ENCODE measurements at regions not wholly inside any gene's neighbourhood (a gene's known extent, or its start where the extent isn't known, plus 50 kb on each side); places are given as distances from the start of the nearest gene placed in this dataset.
"Not testable (repeated sequence)": the region's sequence is repeated elsewhere in the genome, so short reads cannot be mapped to it uniquely, and the experiment has no call there.

DNA sequence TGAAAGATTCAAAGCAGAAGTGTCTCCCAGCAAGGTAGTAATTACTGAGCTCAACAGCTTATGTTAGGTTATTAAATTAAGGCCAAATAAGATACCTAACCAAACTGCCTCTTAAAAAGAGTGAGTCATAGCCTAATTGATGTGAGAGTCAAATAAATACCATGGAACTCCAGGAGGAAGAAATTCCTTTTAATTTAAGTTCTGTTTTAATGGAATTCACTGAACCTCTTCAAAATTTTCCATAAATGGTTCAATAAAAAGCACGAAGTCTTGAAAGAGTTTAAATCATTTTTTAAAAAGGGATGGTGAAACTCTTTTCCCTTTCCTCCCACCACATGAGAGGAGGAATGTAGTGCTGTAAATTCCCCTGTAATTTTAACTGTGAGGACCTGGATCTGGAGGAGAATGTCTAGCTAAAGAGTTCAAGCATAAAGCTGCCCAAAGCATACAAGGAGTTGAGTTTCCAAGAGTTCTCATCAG is 180.8 kb upstream of the MMADHC start:
- no peak for DNase-seq (ENCODE audit: extremely low read depth, low read depth, low spot score)

DNA sequence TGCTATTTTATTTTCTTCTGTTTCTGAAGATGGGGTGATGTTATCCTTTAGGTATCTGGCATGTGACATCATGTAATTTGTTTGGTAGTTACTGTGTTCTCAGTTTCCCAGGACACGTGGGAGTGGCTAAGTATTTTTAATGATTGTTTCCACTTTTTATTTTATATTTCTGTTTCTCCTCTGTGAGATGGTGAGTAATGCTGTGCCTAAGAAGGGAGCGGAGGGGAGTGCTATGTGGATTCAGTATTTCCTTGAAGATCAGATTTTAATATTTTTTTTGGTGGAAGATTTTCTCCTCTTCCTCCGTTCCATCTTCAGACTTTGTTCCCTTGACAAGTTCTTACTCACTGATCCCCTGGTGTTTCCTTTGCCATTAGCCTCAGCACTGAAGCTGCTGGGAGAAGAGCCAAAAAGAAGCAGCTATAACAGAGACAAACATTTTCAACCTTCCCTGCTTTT is 180.0 kb upstream of the MMADHC start:
- no peak for DNase-seq (ENCODE audit: extremely low read depth, low read depth, low spot score)

DNA sequence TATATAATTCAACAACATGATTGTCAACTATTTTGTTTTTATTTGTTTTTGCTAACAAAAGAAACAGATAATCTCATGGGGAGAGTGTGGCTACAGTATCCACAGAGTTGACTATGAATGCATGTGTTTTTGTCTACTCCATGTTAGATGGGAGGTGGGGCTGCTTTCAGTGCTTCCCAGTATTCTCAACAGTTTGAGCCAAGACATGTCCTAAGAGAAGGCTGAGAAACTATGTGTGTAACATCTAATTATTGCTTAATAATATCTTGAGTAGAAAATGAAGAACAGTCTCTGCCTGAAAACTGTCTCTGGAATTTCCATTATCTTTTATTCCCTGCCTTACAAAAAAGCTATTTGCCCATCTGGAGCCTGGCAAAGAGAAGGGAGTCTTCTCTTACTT is 178.8 kb upstream of the MMADHC start:
- DNase-seq (ENCODE audit: extremely low read depth, low read depth, low spot score), result no peak

DNA sequence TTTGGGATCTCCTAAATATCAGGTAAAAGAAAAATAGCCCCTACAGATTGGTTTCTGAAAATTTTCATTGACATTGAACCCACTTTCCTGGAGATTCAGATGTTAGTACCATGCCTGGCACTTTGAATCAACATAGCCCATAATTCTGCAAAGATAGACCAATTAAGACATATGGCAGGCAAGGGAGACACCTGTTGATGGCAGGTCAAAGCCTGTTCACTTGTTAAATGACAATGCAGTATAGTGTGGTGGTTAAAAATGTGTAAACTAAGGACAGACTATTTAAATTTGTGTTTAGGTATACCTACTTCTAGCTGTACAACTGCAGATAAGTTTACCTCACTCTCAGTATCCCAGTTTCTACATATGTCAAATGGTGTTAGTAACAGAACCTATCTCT is 178.1 kb upstream of the MMADHC start:
- no peak for DNase-seq (ENCODE audit: extremely low read depth, low read depth, low spot score)

DNA sequence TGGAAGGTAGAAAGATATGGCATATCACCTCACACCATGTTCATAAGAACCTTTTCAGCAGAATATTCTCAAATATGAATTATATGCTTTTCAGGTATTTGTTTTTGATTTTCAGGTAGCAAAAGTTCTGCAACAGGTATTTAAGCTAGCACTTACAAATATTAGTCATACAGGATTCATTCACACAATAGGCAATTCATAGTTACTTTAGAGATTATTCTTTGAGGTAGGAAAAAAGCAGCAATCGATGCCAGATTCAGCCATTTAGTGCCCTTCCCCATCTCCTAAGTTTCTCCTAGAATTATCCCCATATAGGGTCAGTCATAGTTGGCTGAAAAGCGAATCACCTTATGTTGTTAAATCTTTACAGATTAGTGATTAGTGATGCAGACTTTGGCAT is 177.4 kb upstream of the MMADHC start:
- DNase-seq (ENCODE audit: extremely low read depth, low read depth, low spot score), result no peak

DNA sequence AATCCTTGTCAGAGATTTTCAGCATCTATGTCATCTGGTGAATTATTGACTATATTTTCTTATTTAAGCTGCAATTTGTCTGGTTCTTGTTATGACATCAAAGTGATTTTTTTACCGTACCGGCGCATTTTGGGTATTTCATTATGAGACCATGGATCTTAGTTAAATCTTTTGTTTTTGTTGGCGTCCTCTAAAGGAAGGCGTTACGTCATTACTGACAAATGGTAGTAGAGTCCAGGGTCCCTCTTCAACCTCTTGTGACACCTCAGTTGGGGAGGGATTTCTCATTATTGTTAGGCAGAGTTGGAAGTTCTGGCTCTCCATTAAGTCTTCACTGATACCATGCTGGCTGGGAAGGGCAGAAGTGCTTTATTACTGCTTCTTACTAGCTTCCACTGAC is 175.8 kb upstream of the MMADHC start:
- no peak for DNase-seq (ENCODE audit: extremely low read depth, low read depth, low spot score)

DNA sequence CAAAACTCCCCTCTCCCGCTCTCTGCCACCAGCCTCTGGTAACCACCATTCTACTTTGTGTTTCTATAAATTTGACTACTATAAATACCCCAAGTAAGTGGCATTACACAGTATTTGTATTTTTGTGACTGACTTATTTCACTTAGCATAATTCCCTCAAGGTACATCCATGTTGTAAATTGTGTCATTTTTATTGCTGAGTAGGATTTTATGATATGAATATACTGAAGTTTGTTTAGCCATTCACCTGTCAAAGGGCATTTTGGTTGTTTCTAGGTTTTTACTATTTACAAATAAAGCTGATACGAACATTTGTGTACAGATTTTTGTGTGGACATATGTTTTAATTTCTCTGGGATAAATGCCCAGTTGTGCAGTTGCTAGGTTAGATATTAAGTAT is 174.0 kb upstream of the MMADHC start:
- no peak for DNase-seq (ENCODE audit: extremely low read depth, low read depth, low spot score)

DNA sequence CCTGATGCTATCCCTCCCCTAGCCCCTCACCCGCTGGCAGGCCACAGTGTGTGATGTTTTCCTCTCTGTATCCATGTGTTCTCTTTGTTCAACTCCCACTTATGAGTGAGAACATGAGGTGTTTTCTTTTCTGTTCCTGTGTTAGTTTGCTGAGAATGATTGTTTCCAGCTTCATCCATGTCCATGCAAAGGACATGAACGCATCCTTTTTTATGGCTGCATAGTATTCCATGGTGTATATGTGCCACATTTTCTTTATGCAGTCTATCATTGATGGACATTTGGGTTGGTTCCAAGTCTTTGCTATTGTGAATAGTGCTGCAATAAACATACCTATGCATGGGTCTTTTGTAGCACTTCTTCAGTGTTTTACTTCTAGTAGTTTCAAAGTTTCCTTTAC is 171.8 kb upstream of the MMADHC start:
- not testable (repeated sequence) for DNase-seq (ENCODE audit: extremely low read depth, low read depth, low spot score)

DNA sequence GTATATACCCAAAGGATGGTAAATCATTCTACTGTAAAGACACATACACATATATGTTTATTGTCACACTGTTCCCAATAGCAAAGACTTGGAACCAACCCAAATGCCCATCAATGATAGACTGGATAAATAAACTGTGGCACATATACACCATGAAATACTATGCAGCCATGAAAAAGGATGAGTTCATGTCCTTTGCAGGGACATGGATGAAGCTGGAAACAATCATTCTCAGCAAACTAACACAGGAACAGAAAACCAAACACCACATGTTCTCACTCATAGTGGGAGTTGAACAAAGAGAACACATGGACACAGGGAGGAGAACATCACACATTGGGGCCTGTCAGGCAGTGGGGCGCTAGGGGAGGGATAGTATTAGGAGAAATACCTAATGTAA is 167.1 kb upstream of the MMADHC start:
- DNase-seq (ENCODE audit: extremely low read depth, low read depth, low spot score), result not testable (repeated sequence)

DNA sequence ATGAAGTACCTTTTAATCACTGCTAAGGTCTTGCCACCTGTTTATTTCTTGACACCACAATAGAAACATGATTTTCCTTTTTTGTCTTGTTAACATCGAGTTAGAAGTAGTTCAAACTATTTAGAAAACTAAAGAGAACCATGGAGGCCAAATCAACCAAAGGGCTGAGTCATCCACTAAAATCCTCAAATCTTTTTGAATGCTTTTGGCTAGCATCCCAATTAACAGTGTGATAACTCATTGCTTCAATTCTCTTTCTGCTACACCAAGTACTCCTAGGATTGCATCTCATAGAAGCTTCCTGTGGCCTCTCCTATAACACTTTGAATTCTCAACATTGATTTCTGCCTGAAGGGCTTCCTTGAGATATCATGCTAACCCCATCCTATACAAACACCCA is 159.9 kb upstream of the MMADHC start:
- no peak for DNase-seq (ENCODE audit: extremely low read depth, low read depth, low spot score)

DNA sequence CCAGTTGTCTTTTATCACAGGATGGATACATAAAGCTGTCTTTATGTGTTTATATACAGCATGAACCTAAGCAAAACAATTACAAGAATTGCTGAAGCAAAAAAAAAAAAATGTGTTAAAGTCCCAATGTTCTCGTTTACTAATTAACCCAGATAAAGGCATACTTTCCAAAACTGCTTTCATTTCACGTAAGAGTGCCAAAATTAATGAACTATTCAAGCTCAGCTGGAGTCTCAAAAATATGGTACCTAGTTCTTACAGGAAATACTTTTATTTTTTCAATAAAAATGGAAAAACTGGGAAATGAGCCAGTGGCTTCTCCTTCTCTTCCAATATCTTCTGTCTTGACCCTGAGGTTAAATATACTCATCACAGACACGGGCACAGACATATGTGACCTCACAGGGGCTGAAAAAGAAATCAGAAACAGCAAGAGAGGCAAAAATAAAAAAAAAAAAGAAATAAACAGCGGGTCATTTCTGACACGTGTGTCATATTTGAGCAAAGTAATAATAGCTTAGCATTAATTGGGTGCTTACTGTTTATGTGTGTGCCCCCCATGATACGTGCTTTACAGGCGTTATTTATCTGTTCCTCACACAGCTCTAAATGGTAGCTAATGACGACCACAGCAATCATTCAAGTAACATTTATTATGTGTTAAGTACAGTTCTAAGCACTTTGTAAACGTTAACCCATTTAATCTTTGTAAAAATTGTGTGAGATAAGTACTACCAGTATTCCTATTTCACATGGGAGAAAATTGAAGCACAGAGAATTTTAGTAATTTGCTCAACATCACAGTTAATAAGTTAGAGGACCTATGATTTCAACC is 158.0 kb upstream of the MMADHC start:
- no peak for DNase-seq (ENCODE audit: extremely low read depth, low read depth, low spot score)

DNA sequence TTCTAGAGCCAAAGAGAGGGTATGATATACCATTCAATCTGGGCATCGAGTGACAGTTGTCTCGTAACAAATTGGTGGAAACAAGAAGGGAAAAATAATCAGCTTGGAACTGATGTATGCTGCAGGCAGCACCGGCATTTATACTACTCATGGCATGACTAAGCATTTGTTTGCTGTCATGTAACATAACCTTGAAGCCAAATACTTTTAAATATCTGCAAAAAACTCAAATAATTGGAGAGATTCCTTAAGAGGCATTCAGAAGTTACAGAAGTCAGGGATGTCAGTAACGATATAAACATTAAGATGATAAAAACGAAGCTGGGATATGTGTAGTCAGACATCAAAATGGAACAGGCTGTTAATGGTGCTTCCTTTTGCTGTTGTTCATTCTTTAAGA is 157.3 kb upstream of the MMADHC start:
- no peak for DNase-seq (ENCODE audit: extremely low read depth, low read depth, low spot score)

DNA sequence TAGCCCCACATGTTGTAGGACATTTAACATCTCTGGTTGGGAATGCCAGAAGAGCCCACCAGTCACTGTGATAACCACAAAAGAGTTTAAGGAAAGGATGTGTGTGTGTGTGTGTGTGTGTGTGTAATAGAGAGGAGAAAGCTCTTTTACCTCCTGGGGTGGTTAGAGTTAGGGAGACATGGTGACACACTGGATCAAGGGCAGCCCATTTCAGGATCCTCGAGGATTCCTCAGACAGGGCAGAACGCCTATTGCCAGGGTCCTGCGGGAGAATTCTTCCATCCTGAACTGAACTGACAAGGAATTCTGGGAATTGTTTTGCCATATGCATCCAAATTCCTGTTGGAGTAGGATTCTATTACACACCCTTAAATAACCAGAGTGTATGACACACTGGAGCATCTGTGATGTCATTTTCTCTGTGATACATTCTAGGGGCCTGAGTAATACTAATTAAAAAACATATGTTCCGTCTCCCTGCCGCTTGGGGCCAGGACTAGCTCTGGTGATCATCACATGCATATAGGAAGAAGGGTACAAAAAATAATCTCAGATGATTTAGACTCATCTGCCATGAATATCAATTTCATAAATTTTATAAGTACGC is 156.4 kb upstream of the MMADHC start:
- no peak for DNase-seq (ENCODE audit: extremely low read depth, low read depth, low spot score)

DNA sequence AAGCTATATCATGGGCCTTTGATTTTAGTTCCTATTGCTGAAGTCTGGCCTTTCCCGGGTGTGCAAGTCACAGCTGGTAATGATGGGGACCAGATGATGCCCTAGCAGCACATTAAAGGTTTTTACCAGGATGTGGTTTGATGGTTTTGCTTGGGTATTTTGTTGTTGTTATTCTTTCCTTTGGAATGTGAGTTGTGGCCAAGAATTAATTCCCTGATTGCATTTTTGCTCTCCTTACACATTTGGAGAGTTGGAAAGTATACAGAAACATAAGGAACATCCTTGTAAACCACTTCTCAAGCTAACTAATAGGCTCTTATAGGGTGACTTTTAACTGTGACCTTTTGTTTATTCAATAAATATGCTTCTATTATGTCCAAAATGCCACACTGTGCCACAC is 154.1 kb upstream of the MMADHC start:
- no peak for DNase-seq (ENCODE audit: extremely low read depth, low read depth, low spot score)

DNA sequence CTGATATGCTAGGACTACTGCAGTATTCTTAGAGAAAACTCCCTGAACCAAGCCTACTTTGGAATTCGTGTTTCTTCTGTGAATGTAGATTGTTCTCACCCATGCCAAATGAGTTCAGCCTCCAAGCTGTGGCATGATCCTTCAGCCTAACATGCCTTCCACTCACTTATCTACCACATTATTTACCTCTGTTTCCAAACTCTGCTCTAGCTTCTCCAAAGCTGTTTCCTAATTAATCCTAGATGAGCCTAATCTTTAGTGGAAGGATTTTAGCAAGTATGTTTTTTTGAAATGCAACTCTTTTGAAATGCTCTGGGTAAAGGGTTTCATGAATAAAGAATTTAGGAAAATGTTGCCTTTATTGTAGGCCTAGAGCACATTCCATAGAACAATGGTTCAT is 152.9 kb upstream of the MMADHC start:
- DNase-seq (ENCODE audit: extremely low read depth, low read depth, low spot score), result no peak

DNA sequence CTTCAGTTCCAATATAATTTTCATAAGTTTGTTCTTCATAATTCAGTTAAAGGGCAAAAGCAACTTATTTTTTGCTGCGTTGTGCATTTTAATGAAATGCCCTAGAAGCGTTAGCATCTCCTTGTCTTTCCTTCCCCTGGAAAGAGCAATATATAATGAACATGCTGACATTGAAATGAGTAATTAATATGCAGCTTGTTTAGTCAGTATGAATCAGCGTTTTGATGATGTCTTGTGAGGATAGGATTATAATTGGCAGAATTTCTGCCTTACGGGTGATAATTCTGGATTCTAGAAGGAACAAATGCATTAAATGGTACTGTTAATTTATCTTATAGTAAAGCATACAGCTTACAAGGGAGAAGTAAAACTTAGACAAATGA is 152.3 kb upstream of the MMADHC start:
- DNase-seq (ENCODE audit: extremely low read depth, low read depth, low spot score), result no peak

DNA sequence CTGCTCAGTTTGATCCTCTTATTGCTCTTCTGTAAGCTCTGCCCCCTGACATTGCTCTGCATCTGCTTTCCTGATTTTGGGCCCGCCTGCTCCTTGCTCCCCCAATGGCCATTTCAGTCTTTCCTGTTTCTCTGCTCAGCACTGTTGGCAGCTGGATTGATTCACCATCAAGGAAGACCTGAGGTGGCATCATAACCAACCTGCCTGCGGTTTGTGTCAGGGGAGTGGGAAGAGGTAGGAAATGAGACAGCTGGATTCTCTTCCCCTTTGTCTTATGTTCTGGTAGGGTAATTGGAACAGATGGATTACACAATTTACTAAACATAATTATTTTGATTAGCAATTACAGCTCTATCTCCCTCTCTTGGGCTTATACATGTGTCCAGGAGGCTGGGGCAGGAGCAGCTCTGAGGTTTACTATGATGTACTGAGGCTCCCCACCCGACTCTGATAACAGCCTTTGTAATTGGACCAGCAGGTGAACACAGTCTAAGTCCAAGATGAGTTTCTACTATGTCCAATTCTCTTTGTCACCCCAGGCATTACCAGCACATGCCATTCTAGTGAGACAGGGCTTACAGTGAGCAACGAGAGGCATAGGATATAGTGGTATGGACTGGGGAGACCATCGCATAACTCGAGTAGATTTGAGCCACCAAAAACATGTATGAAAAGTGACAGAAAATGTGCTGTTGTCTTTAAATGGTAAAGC is 151.8 kb upstream of the MMADHC start:
- DNase-seq (ENCODE audit: extremely low read depth, low read depth, low spot score), result no peak

DNA sequence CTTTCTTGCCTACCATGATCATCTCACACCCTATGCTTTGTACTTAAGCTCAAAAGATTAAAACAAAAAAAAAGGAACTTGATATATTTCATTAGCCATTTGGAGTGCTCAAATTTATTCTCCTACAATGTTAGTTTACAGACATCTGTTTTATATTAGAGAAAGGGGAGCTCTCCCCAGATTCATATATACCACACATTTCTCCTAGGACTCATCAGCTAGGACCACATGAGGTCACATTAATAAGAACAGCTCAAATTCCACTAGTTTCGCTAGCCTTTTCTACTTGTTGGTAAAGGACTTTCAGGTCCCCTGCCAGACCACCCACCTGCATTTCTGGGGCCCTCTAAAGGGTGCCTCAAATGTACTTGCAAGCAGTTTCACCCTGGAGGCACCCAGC is 151.2 kb upstream of the MMADHC start:
- no peak for DNase-seq (ENCODE audit: extremely low read depth, low read depth, low spot score)

DNA sequence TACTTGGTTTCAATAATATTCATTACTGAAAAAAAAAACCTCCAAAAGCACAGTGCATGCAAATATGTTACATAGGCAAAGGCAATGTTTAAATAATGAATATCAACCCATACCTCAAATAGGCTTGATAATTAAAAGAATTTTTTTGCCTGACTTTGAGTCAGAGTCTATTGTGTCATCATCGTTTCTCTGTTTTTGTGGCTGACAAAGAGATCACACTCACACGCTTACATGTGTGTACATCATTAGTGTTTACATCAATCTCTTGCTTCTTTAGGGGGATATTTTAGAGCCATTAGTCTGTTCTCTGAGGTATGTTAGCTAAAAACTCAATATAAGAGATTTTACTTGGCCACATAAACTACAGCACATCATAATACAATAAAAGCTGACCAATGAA is 150.3 kb upstream of the MMADHC start:
- DNase-seq (ENCODE audit: extremely low read depth, low read depth, low spot score), result no peak

DNA sequence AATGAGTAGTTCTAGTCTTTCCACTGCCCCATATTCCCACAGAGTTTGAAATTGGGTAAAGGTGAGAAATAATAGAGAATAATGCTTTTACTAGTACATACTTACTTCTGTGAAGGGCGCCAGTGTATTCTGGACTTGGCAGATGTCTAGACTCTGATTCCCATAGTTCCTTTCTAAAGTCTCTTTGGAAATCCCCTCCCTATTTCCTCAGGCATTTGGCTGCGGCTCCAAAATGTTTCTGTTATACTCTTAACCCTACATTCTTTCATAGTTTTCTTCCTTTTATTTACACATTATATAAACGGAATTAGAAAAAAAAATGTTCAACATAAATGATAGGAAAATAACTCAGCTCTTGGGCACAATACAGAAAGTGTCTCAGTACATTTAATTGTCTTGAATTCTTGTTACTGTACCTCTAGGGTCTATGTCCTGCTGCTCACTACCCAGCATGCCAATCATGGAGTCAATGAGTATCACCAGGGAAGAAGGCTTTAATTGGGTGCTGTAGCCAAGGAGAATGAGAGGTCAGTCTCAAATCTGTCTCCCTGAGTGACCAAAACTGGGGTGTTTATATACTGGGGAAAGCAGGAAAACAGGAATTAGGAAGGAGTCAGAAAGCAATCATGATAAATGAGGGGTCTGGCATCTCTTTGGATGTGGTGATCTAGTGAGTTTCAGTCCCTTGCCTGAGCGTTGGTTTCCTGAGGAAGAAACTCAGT is 147.8 kb upstream of the MMADHC start:
- no peak for DNase-seq (ENCODE audit: extremely low read depth, low read depth, low spot score)
